CD8-positive, alpha-beta memory T cell (primary cell): ENCODE measurements at regions not wholly inside any gene's neighbourhood (a gene's known extent, or its start where the extent isn't known, plus 50 kb on each side); places are given as distances from the start of the nearest gene placed in this dataset.

Experiments used
- CTCF ChIA-PET: fragments of 350-600 bp; sonication (Branson Sonifier 250); formaldehyde crosslinking; loops from one replicate; lab custom pipeline; 2021; ENCODE audit warnings: antibody characterized with exemption; lab: Charles Lee
- POLR2A ChIA-PET: fragments of 350-600 bp; sonication (Branson Sonifier 250); formaldehyde crosslinking; loops from one replicate; lab custom pipeline; 2021; ENCODE audit warnings: antibody characterized with exemption; lab: Charles Lee
- DNase-seq, 5 donors: peaks; one replicate each; pipeline versions ENCODE4 v3.0.0 to v3.0.0-alpha.2; 2020 to 2022; ENCODE audit warnings: mixed read lengths in 1 of 5
- H3K27ac ChIP-seq: one replicate; pipeline ENCODE4 v1.7.0; 2013; ENCODE audit warnings: low read depth, mild to moderate bottlenecking, low read length, moderate library complexity
- H3K27me3 ChIP-seq: 2 replicates; pipeline ENCODE4 v1.7.0; 2013; ENCODE audit warnings: low read length, mild to moderate bottlenecking; ENCODE audit not compliant: insufficient read depth, poor library complexity, severe bottlenecking
- H3K36me3 ChIP-seq: 2 replicates; pipeline ENCODE4 v1.7.0; 2013; ENCODE audit warnings: mild to moderate bottlenecking, low read length, moderate library complexity; ENCODE audit not compliant: insufficient read depth
- H3K4me1 ChIP-seq: 2 replicates; pipeline ENCODE4 v1.7.0; 2013; ENCODE audit warnings: mild to moderate bottlenecking, low read length, moderate library complexity; ENCODE audit not compliant: insufficient read depth
- H3K4me3 ChIP-seq: 2 replicates; pipeline ENCODE4 v1.7.0; 2013; ENCODE audit warnings: mild to moderate bottlenecking, low read length
- H3K9me3 ChIP-seq: 2 replicates; pipeline ENCODE4 v1.7.0; 2013; ENCODE audit warnings: mild to moderate bottlenecking, low read length
- H3K27ac Mint-ChIP-seq, 8 donors: one replicate each; pipeline ENCODE4 v1.8.0; 2020 to 2021; ENCODE audit warnings: mixed read lengths in 8 of 8, mild to moderate bottlenecking in 6 of 8, inconsistent platforms in 3 of 8, moderate library complexity in 3 of 8
- H3K27me3 Mint-ChIP-seq, 2 donors: one replicate each; pipeline ENCODE4 v1.8.0; 2020 to 2021; ENCODE audit warnings: mixed read lengths in 2 of 2, mild to moderate bottlenecking in 1 of 2, moderate library complexity in 1 of 2
- H3K36me3 Mint-ChIP-seq, 3 donors: one replicate each; pipeline ENCODE4 v1.8.0; 2020 to 2021; ENCODE audit warnings: mixed read lengths in 3 of 3, inconsistent platforms in 1 of 3, mild to moderate bottlenecking in 1 of 3
- H3K4me1 Mint-ChIP-seq, 3 donors: one replicate each; pipeline ENCODE4 v1.8.0; 2020 to 2021; ENCODE audit warnings: mixed read lengths in 3 of 3, inconsistent platforms in 1 of 3, mild to moderate bottlenecking in 1 of 3
- H3K4me3 Mint-ChIP-seq, 7 donors: one replicate each; pipeline ENCODE4 v1.8.0; 2020 to 2021; ENCODE audit warnings: mixed read lengths in 7 of 7, mild to moderate bottlenecking in 6 of 7, moderate library complexity in 4 of 7, inconsistent platforms in 2 of 7
- H3K9me3 Mint-ChIP-seq, 5 donors: one replicate each; pipeline ENCODE4 v1.8.0; 2020 to 2022; ENCODE audit warnings: mixed read lengths in 5 of 5, mild to moderate bottlenecking in 3 of 5, moderate library complexity in 2 of 5, inconsistent platforms in 1 of 5

DNA sequence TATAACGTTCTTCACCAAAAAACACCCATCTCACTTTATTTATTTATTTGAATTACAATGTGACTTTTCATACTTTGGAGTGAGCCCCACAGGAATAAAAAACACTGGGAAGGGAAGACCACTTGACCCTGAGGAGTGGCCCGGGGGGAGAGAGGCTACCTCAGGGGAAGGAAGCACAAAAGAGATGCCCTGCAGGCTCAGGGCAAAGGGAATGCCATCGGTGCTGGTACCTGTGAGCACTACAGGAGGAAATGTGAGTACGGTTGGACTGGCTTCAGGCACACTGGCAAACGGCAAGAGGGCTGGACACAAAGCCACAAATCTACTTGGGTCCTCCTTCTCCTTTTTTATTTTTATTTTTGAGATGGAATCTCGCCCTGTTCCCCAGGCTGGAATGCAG, 363.9 kb upstream of the KLF4 start:
- Histone ChIP-seq H3K27me3 (no peaks in the 10 kb centered on the region), H3K36me3 (no peaks in the 10 kb centered on the region), H3K4me1 (no peaks in the 10 kb centered on the region), H3K27ac (no peak overlapping the region), H3K9me3 (no peaks in the 10 kb centered on the region), H3K4me3 (no peak overlapping the region)
- no peak for DNase-seq
- ChIA-PET POLR2A (no interaction called here), CTCF (no interaction called here)
- Mint-ChIP-seq H3K27ac (no peak overlapping the region), H3K4me1 (no peaks in the 10 kb centered on the region), H3K27me3 (no peaks in the 10 kb centered on the region), H3K36me3 (no peaks in the 10 kb centered on the region), H3K9me3 (peaks cover 4 to 11% (median 7%) of the 10 kb centered on the region in 5 donors), H3K4me3 (no peak overlapping the region)

DNA sequence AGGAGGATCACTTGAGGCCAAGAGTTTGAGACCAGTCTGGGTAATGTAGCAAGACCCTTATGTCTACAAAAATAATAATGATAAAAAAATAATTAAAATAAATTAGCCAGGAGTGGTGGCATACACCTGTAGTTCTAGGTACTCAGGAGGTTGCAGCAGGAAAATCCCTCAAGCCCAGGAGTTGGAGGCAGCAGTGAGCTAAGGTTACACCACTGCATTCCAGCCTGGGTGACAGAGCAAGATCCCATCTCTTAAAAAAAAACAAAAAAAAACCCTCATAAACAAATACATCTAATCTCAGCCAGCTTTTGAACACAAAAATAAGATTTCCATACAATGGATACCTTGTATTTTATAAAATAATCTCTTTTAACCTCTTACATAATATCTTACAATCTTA, 363.3 kb upstream of the KLF4 start:
- Mint-ChIP-seq H3K4me3 (no peak overlapping the region), H3K27ac (no peak overlapping the region), H3K4me1 (no peaks in the 10 kb centered on the region), H3K9me3 (peaks cover 3 to 11% (median 7%) of the 10 kb centered on the region in 5 donors), H3K27me3 (no peaks in the 10 kb centered on the region), H3K36me3 (no peaks in the 10 kb centered on the region)
- Histone ChIP-seq H3K36me3 (no peaks in the 10 kb centered on the region), H3K27me3 (no peaks in the 10 kb centered on the region), H3K4me3 (no peak overlapping the region), H3K9me3 (no peaks in the 10 kb centered on the region), H3K27ac (no peak overlapping the region), H3K4me1 (no peaks in the 10 kb centered on the region)
- POLR2A ChIA-PET, result no interaction called here
- no peak for DNase-seq
- CTCF ChIA-PET, result no interaction called here

DNA sequence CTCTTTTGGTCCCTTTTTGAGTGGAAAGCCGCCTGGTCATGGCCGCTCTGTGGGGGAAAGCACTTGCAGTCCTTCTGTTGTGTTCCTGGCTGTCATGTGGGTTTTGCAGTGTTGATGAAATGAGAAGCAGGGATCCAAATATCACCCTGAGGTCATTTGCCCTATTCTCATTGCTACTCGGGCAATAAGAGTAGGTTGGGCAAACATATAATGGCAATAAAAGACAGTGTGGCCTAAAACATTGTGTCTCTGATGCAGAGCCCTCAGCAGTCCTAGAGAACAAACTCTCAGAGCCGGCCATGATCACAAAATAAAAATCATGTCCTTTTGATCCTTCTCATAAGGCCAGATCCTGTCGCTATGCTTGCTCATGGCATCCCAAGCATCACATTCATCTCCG, 361.1 kb upstream of the KLF4 start:
- Mint-ChIP-seq H3K27ac (no peak overlapping the region), H3K9me3 (peaks cover 3 to 8% (median 7%) of the 10 kb centered on the region in 5 donors), H3K4me1 (no peaks in the 10 kb centered on the region), H3K4me3 (no peak overlapping the region), H3K27me3 (no peaks in the 10 kb centered on the region), H3K36me3 (no peaks in the 10 kb centered on the region)
- H3K36me3 ChIP-seq, result no peaks in the 10 kb centered on the region
- H3K4me1 ChIP-seq, result no peaks in the 10 kb centered on the region
- CTCF ChIA-PET, result no interaction called here
- no peak overlapping the region for H3K27ac ChIP-seq
- POLR2A ChIA-PET, result no interaction called here
- no peaks in the 10 kb centered on the region for H3K27me3 ChIP-seq
- DNase-seq, result no peak
- no peaks in the 10 kb centered on the region for H3K9me3 ChIP-seq
- H3K4me3 ChIP-seq, result no peak overlapping the region

DNA sequence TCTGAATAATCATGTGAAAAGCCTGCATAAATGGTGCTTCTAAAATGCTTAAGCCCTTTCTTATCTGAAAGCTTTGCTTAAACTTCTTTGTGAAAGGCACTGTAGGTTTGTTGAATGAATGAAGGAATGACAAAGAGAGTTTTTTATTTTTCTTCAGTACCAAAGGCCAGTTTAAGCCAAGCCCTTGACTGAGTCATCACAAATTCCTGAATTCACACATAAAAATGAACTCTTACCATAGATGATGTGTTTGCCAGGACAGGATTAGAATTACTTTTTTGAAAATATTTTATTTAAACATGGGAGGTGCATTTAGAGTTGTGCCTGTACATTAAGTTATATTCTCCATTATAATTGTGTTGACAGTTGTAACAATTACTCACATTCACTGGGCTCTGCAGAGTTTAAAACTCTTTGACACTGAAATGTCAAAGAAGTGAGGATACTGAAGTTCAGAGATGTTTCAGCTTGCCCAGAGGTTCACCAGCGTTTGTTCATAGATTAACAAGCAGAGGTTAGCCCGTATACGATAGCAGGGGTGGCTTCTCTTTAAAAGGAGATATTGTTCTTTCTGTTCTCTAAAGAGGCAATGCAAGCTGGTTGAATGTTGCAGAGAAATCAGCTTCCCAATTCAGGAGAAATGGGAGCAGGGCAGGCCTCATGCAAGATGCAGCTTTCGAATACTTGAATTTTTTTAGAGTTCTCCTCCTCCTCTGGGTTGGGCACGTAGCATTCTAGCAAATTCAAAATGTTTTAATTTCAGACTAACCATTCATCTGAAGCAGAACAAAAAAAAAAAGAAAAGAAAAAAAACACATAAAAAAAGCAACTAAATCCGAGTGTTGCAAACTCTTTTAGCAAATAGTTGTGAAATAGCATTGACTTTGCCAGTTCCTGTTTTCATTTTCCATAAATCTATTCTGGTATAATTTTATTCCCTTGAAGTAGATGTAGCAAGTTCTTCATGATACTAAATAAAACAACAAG, 358.7 kb upstream of the KLF4 start:
- Histone ChIP-seq H3K27ac (no peak overlapping the region), H3K4me3 (no peak overlapping the region), H3K27me3 (no peaks in the 10 kb centered on the region), H3K36me3 (no peaks in the 10 kb centered on the region), H3K9me3 (no peaks in the 10 kb centered on the region), H3K4me1 (no peaks in the 10 kb centered on the region)
- Mint-ChIP-seq H3K4me1 (no peaks in the 10 kb centered on the region), H3K27ac (no peak overlapping the region), H3K9me3 (peaks cover 0 to 5% (median 3%) of the 10 kb centered on the region in 5 donors), H3K27me3 (no peaks in the 10 kb centered on the region), H3K36me3 (no peaks in the 10 kb centered on the region), H3K4me3 (no peak overlapping the region)
- ChIA-PET POLR2A (no interaction called here), CTCF (no interaction called here)
- no peak for DNase-seq

DNA sequence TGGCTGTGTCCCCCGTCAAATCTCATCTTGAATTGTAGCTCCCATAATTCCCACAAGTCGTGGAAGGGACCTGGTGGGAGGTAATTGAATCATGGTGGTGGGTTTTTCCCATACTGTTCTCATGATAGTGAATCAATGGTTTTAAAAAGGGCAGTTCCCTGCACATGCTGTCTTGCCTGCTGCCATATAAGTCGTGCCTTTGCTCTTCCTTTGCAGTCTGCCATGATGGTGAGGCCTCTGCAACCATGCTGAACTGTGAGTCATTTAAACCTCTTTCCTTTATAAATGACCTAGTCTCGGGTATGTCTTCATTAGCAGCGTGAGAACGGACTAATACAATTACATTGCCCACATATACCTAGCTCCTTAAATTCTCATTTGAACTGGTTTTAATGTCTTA, 353.0 kb upstream of the KLF4 start:
- no peak for DNase-seq
- H3K27ac ChIP-seq, result no peak overlapping the region
- POLR2A ChIA-PET, result no interaction called here
- no peaks in the 10 kb centered on the region for H3K4me1 ChIP-seq
- Mint-ChIP-seq H3K27me3 (no peaks in the 10 kb centered on the region), H3K27ac (no peak overlapping the region), H3K9me3 (peaks cover 0 to 4% (median 3%) of the 10 kb centered on the region in 5 donors), H3K36me3 (no peaks in the 10 kb centered on the region), H3K4me3 (no peak overlapping the region), H3K4me1 (no peaks in the 10 kb centered on the region)
- no peak overlapping the region for H3K4me3 ChIP-seq
- CTCF ChIA-PET, result no interaction called here
- no peaks in the 10 kb centered on the region for H3K9me3 ChIP-seq
- no peaks in the 10 kb centered on the region for H3K36me3 ChIP-seq
- H3K27me3 ChIP-seq, result no peaks in the 10 kb centered on the region

DNA sequence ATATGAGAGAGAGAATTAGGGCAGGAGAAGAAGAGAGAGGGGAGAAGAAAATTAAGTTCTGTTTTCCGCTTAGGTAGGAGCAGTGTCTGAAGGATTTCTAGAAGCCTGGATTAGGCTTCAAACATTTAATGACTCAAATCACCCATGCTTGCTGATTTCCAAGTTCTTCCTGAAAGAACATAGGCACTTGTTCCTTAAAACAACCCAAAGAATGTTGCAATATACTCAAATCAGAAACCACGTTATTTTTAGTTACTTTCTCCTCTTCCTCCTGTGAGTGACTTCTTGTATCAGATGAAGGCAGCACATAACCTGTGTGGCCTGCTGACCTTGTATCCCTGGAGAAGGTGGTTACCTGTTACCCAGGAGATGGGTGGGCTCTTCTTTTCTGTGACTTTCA, 351.5 kb upstream of the KLF4 start:
- POLR2A ChIA-PET, result no interaction called here
- CTCF ChIA-PET, result no interaction called here

DNA sequence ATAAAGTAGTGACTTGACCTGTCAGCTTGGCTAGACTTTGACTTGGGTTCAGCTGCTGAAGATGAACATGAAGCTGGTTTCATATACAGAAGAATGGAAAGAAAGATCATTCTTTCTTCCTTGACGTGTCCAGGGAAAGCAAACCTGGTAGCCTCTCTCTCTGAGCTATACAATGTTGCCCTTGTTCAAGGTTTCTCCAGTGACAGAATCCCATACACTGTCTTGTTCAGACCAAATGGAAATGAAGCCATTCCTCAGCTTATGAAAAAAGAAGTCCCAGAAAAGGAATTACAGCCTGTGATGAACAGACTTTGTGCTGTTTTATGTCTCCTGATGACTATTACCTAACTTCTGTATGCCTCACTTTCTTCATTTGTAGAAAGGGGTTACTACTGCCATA, 349.8 kb upstream of the KLF4 start:
- Mint-ChIP-seq H3K36me3 (no peaks in the 10 kb centered on the region), H3K4me3 (no peak overlapping the region), H3K27ac (no peak overlapping the region), H3K9me3 (peaks cover 0 to 6% (median 3%) of the 10 kb centered on the region in 5 donors), H3K27me3 (peaks cover 0 to 4% of the 10 kb centered on the region in 2 donors), H3K4me1 (no peaks in the 10 kb centered on the region)
- Histone ChIP-seq H3K27me3 (no peaks in the 10 kb centered on the region), H3K4me3 (no peak overlapping the region), H3K9me3 (no peaks in the 10 kb centered on the region), H3K36me3 (no peaks in the 10 kb centered on the region), H3K4me1 (no peaks in the 10 kb centered on the region), H3K27ac (no peak overlapping the region)
- DNase-seq, result no peak
- POLR2A ChIA-PET, result no interaction called here
- CTCF ChIA-PET, result no interaction called here

More for the DNA sequence above, 351.5 kb upstream of the KLF4 start:
- Histone ChIP-seq H3K4me3 (no peak overlapping the region), H3K4me1 (no peaks in the 10 kb centered on the region), H3K27ac (no peak overlapping the region), H3K9me3 (no peaks in the 10 kb centered on the region), H3K27me3 (no peaks in the 10 kb centered on the region), H3K36me3 (no peaks in the 10 kb centered on the region)
- no peak overlapping the region for H3K27ac Mint-ChIP-seq
- no peaks in the 10 kb centered on the region for H3K36me3 Mint-ChIP-seq
- H3K27me3 Mint-ChIP-seq, result no peaks in the 10 kb centered on the region
- peaks cover 1 to 4% (median 3%) of the 10 kb centered on the region in 5 donors for H3K9me3 Mint-ChIP-seq
- DNase-seq, result no peak
- H3K4me1 Mint-ChIP-seq, result no peaks in the 10 kb centered on the region
- no peak overlapping the region for H3K4me3 Mint-ChIP-seq

DNA sequence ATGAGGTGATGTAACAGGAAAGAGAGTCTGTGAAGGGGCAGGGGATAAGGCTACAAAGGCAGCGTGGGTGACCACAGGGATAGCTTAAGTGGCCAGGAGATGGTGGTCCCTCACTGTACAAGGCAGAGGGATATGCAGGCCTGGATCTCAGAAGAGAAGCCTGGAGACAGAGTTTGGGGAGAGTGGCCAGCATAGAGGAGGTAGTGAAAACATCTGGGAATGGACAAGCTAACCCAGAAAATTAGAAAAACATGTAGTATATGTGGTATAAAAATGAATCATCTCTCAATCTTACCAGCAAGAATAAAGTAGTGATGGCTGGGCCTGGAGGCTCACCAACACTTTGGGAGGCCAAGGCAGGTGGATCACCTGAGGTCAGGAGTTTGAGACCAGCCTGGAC, 349.2 kb upstream of the KLF4 start:
- no peak for DNase-seq
- H3K36me3 ChIP-seq, result no peaks in the 10 kb centered on the region
- no peak overlapping the region for H3K4me3 ChIP-seq
- no peak overlapping the region for H3K27ac ChIP-seq
- ChIA-PET POLR2A (no interaction called here), CTCF (no interaction called here)
- H3K4me1 ChIP-seq, result no peaks in the 10 kb centered on the region
- H3K27me3 Mint-ChIP-seq, result peaks cover 0 to 4% of the 10 kb centered on the region in 2 donors
- H3K4me1 Mint-ChIP-seq, result no peaks in the 10 kb centered on the region
- no peaks in the 10 kb centered on the region for H3K36me3 Mint-ChIP-seq
- no peak overlapping the region for H3K27ac Mint-ChIP-seq
- no peaks in the 10 kb centered on the region for H3K9me3 ChIP-seq
- H3K4me3 Mint-ChIP-seq, result no peak overlapping the region
- H3K27me3 ChIP-seq, result no peaks in the 10 kb centered on the region
- peaks cover 0 to 8% (median 4%) of the 10 kb centered on the region in 5 donors for H3K9me3 Mint-ChIP-seq
